ENCODE measurements at regions not wholly inside any gene's neighbourhood (a gene's known extent, or its start where the extent isn't known, plus 50 kb on each side); places are given as distances from the start of the nearest gene placed in this dataset.

DNA sequence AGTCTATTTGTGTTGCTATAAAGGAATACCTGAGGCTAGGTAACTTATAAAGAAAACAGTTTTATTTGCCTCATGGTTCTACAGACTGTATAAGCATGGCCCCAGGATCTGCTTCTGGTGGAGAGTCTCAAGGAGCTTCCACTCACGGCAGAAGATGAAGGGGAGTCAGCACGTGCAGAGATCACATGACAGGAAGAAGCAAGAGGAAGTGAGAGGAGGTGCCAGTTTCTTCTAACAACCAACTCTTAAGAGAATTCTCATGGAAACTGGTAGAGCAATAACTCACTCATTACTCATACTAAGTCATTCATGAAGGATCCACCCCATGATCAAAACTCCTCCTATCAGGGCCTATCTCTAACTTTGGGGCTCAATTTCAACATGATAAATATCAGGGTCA is 135.6 kb downstream of the DDX3Y start:
- Histone ChIP-seq H3K27ac (no peak overlapping the region), H3K4me1 (no peaks in the 10 kb centered on the region), H3K36me3 (no peaks in the 10 kb centered on the region), H3K27me3 (replicated peaks in 1 of 7) (no peaks in the 10 kb centered on the region), H3K4me3 (no peak overlapping the region), H3K9me3 (no peaks in the 10 kb centered on the region)
- no peak for TF ChIP-seq POLR2AphosphoS5 (IDR thresholded peaks at IDR 0.05)
- TF ChIP-seq, protein P1, sequence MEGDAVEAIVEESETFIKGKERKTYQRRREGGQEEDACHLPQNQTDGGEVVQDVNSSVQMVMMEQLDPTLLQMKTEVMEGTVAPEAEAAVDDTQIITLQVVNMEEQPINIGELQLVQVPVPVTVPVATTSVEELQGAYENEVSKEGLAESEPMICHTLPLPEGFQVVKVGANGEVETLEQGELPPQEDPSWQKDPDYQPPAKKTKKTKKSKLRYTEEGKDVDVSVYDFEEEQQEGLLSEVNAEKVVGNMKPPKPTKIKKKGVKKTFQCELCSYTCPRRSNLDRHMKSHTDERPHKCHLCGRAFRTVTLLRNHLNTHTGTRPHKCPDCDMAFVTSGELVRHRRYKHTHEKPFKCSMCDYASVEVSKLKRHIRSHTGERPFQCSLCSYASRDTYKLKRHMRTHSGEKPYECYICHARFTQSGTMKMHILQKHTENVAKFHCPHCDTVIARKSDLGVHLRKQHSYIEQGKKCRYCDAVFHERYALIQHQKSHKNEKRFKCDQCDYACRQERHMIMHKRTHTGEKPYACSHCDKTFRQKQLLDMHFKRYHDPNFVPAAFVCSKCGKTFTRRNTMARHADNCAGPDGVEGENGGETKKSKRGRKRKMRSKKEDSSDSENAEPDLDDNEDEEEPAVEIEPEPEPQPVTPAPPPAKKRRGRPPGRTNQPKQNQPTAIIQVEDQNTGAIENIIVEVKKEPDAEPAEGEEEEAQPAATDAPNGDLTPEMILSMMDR (IDR thresholded peaks at IDR 0.05 in 8 of 11, conservative IDR thresholded peaks at IDR 0.05 in 3 of 11): no peak
- no peak for TF ChIP-seq POLR2A (IDR thresholded peaks at IDR 0.05)
- intact Hi-C loops (cut with DNase I; ENCODE audit: low total_unique reads): no loop called here
- no peak for DNase-seq
- 4 to 7% (median 5%) methylated on average over 2 of the region's 2 CpGs; no CpG with 5 or more reads in 2 of the 5 donors for WGBS, 5 donors

DNA sequence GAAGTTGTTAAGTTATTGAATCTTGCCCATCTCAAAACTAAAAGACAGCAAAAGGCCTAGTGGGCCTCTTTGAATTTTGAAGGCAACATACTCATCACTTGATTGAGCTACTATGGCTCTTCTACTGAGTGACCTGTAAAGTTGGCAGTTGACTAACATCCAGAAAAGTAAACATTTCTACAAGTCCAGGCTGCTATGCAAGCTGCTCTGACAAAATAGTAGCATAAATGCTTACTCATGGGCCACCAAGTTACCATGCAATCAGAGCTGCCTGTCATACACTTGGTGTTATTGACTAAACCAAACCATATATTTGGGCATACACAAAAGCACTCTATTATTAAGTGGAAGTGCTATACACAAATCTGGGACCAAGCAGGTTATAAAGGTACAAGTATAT is 148.8 kb downstream of the DDX3Y start:
- TF ChIP-seq, protein P1 (IDR thresholded peaks at IDR 0.05 in 8 of 11, conservative IDR thresholded peaks at IDR 0.05 in 3 of 11): no peak
- TF ChIP-seq POLR2AphosphoS5 (IDR thresholded peaks at IDR 0.05) (no peak), POLR2A (IDR thresholded peaks at IDR 0.05) (no peak)
- no peak overlapping the region for H3K4me3 ChIP-seq
- no peaks in the 10 kb centered on the region for H3K36me3 ChIP-seq
- DNase-seq: no peak
- intact Hi-C loops (cut with DNase I; ENCODE audit: low total_unique reads): no loop called here
- H3K9me3 ChIP-seq: no peaks in the 10 kb centered on the region
- no peaks in the 10 kb centered on the region for H3K27me3 ChIP-seq (replicated peaks in 1 of 7)
- H3K4me1 ChIP-seq: no peaks in the 10 kb centered on the region
- H3K27ac ChIP-seq: no peak overlapping the region

DNA sequence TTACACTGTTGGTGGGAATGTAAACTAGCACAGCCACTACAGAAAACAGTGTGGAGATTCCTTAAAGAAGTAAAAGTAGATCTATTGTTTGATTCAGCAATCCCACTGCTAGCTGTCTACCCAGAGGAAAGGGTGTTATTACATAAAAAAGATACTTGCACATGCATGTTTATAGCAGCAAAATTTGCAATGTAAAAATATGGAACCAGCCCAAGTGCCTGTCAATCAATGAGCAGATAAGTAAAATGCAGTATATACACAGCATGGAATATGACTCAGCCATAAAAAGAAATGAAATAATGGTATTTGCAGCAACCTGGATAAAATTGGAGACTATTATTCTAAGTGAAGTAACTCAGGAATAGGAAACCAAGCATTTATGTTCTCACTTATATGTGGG is 161.7 kb downstream of the DDX3Y start:
- intact Hi-C loops (cut with DNase I; ENCODE audit: low total_unique reads): no loop called here
- Histone ChIP-seq H3K27ac (no peak overlapping the region), H3K9me3 (peaks cover 0 to under 1% (median 0%) of the 10 kb centered on the region in 8 donors), H3K4me3 (no peak overlapping the region), H3K36me3 (no peaks in the 10 kb centered on the region), H3K4me1 (no peaks in the 10 kb centered on the region), H3K27me3 (replicated peaks in 1 of 7) (no peaks in the 10 kb centered on the region)
- TF ChIP-seq POLR2AphosphoS5 (IDR thresholded peaks at IDR 0.05) (no peak), POLR2A (IDR thresholded peaks at IDR 0.05) (no peak)
- TF ChIP-seq, protein P1 (IDR thresholded peaks at IDR 0.05 in 8 of 11, conservative IDR thresholded peaks at IDR 0.05 in 3 of 11): no peak
- no peak for DNase-seq

DNA sequence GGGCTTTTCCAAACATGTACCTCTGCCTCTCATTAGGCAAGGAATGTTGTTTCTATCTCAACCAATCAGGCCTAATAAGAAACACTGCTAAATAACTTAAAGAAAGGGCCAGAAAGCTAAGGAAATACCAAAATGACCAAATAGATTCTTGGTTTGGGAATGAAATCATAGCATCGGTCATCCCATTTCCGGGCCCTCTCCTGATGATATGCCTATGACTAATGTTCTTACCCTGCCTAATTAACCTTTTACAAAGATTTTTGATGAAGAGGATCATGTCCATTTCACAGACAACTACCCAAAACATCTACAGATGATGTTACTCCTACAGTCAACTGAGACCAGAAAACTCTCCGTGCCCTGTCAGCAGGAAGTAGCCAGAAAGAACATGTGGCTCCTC is 164.0 kb downstream of the DDX3Y start:
- no peaks in the 10 kb centered on the region for H3K4me1 ChIP-seq
- TF ChIP-seq POLR2A (IDR thresholded peaks at IDR 0.05): no peak
- H3K4me3 ChIP-seq: no peak overlapping the region
- H3K9me3 ChIP-seq: peaks cover 0 to 9% (median 0%) of the 10 kb centered on the region in 8 donors
- no peaks in the 10 kb centered on the region for H3K36me3 ChIP-seq
- WGBS, 5 donors: 87 to 94% (median 92%) methylated on average over 3 of the region's 3 CpGs; no CpG with 5 or more reads in 2 of the 5 donors
- intact Hi-C loops (cut with DNase I; ENCODE audit: low total_unique reads): no loop called here
- no peaks in the 10 kb centered on the region for H3K27me3 ChIP-seq (replicated peaks in 1 of 7)
- H3K27ac ChIP-seq: no peak overlapping the region
- no peak for DNase-seq

DNA sequence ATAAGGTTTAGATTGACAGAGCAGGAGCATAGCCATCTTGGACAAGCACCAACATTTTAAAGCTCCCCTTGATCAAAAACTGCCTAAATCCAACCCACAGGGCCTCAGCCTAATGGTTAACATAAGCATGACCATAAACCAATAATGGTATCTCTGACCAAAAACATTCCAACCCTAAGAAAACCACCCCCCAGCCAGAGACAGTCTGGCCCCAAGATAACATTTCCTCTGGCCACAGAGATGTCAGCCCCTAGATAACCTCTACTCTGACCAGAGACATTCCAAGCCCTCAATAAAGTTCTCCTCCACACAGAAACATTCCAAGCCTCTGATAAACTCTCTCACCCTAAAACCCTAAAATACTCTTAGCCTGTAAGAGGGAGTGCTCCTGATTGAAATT is 164.4 kb downstream of the DDX3Y start:
- Histone ChIP-seq H3K36me3 (no peaks in the 10 kb centered on the region), H3K9me3 (peaks cover 0 to 9% (median 0%) of the 10 kb centered on the region in 8 donors), H3K27ac (no peak overlapping the region), H3K27me3 (replicated peaks in 1 of 7) (no peaks in the 10 kb centered on the region), H3K4me1 (no peaks in the 10 kb centered on the region), H3K4me3 (no peak overlapping the region)
- TF ChIP-seq POLR2A (IDR thresholded peaks at IDR 0.05) (no peak), POLR2AphosphoS5 (IDR thresholded peaks at IDR 0.05) (no peak)
- TF ChIP-seq, protein P1 (IDR thresholded peaks at IDR 0.05 in 8 of 11, conservative IDR thresholded peaks at IDR 0.05 in 3 of 11): no peak
- no peak for DNase-seq
- intact Hi-C loops (cut with DNase I; ENCODE audit: low total_unique reads): no loop called here
